Hepatocyte (in vitro differentiated cells): ENCODE measurements at regions not wholly inside any gene's neighbourhood (a gene's known extent, or its start where the extent isn't known, plus 50 kb on each side); places are given as distances from the start of the nearest gene placed in this dataset.
"Not testable (repeated sequence)": the region's sequence is repeated elsewhere in the genome, so short reads cannot be mapped to it uniquely, and the experiment has no call there.

Experiments used
- DNase-seq: peaks from one replicate; pipeline ENCODE4 v3.0.0-alpha.2; 2016; ENCODE audit warnings: low spot score
- H2AFZ ChIP-seq: fragments of 200-600 bp; sonication (generic); 2 replicates; pipeline ENCODE4 v1.6.0; 2016; ENCODE audit warnings: antibody characterized with exemption, mild to moderate bottlenecking
- H3K27ac ChIP-seq: fragments of 200-600 bp; sonication (generic); 2 replicates; pipeline ENCODE4 v1.5.1; 2016; ENCODE audit warnings: mild to moderate bottlenecking
- H3K27me3 ChIP-seq: fragments of 200-600 bp; sonication (generic); 2 replicates; pipeline ENCODE4 v1.6.1; 2016
- H3K36me3 ChIP-seq: fragments of 200-600 bp; sonication (generic); replicated peaks from 2 replicates; pipeline ENCODE4 v1.5.1; 2016; ENCODE audit warnings: low read depth; ENCODE audit not compliant: insufficient read depth
- H3K4me1 ChIP-seq: fragments of 200-600 bp; sonication (generic); 2 replicates; pipeline ENCODE4 v1.5.1; 2016; ENCODE audit warnings: mild to moderate bottlenecking, moderate library complexity; ENCODE audit not compliant: insufficient read depth
- H3K4me2 ChIP-seq: fragments of 200-600 bp; sonication (generic); 2 replicates; pipeline ENCODE4 v1.6.0; 2016
- H3K4me3 ChIP-seq: fragments of 200-600 bp; sonication (generic); 2 replicates; pipeline ENCODE4 v1.5.1; 2016; ENCODE audit warnings: mild to moderate bottlenecking
- H3K79me2 ChIP-seq: fragments of 200-600 bp; sonication (generic); 2 replicates; pipeline ENCODE4 v1.6.0; 2017; ENCODE audit warnings: mild to moderate bottlenecking
- H3K9me2 ChIP-seq: fragments of 200-600 bp; sonication (generic); replicated peaks from 2 replicates; pipeline ENCODE4 v1.6.0; 2017; ENCODE audit warnings: mild to moderate bottlenecking; ENCODE audit not compliant: insufficient read depth
- H3K9me3 ChIP-seq: fragments of 200-600 bp; sonication (generic); 2 replicates; pipeline ENCODE4 v1.5.1; 2016; ENCODE audit warnings: low read depth, mild to moderate bottlenecking
- H4K20me1 ChIP-seq: fragments of 200-600 bp; sonication (generic); 2 replicates; pipeline ENCODE4 v1.6.0; 2016; ENCODE audit warnings: mild to moderate bottlenecking; ENCODE audit not compliant: insufficient read depth, poor library complexity, severe bottlenecking
- CTCF ChIP-seq: fragments of 200-600 bp; sonication (generic); IDR thresholded peaks from 2 replicates; pipeline ENCODE4 v1.5.1; 2016; ENCODE audit warnings: antibody characterized with exemption, mild to moderate bottlenecking; ENCODE audit not compliant: poor library complexity
- EZH2 ChIP-seq: fragments of 200-600 bp; sonication (generic); IDR thresholded peaks from 2 replicates; pipeline ENCODE4 v1.6.1; 2016; ENCODE audit warnings: antibody characterized with exemption, mild to moderate bottlenecking, borderline replicate concordance
- EZH2phosphoT487 ChIP-seq: fragments of 200-600 bp; sonication (generic); IDR thresholded peaks from one replicate; pipeline ENCODE4 v1.6.1; 2018; ENCODE audit warnings: antibody characterized with exemption, mild to moderate bottlenecking, low read depth, moderate library complexity; ENCODE audit not compliant: unreplicated experiment, severe bottlenecking
- WGBS: methylation state at CpG from one replicate; pipeline ENCODE4 v1.1.6; 2016; ENCODE audit warnings: low lambda C conversion rate; ENCODE audit errors: missing lambda C conversion rate; 5-methylcytosine and 5-hydroxymethylcytosine counted together

- H3K4me1 ChIP-seq: no peaks in the 10 kb centered on the region
- 93% methylated on average over 1 of the region's 1 CpG for WGBS
These were observed 111.3 kb upstream of the TNPO1 start for GRCh38 chr5:72705178-72705577.

DNA sequence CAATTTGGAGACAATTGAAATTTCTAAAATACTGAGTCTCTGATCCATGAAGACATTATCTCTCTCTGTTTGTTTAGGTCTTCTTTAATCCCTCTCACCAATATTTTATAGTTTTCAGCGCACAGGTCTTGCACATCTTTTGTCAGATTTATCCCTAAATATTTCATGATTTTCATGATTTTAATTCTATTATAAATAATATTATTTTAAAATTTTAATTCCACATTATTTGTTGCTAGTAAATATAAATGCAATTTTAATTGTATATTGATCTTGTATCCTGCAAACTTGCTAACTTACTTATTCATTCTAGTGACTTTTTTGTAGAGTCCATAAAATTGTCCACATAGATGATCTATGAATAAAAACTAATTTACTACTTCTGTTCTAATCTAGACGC, 112.6 kb upstream of the TNPO1 start:
- Histone ChIP-seq H3K4me1 (no peaks in the 10 kb centered on the region), H2AFZ (no peak overlapping the region), H3K36me3 (no peaks in the 10 kb centered on the region), H3K9me2 (no peaks in the 10 kb centered on the region), H3K27me3 (no peaks in the 10 kb centered on the region), H3K4me3 (no peak overlapping the region), H4K20me1 (no peaks in the 10 kb centered on the region), H3K4me2 (no peak overlapping the region), H3K9me3 (no peaks in the 10 kb centered on the region), H3K79me2 (no peaks in the 10 kb centered on the region), H3K27ac (no peak overlapping the region)
- TF ChIP-seq EZH2phosphoT487 (no peak), EZH2 (no peak), CTCF (no peak)
- no peak for DNase-seq
- 89% methylated on average over 2 of the region's 2 CpGs for WGBS

More at GRCh38 chr5:72705178-72705577, 111.3 kb upstream of the TNPO1 start:
- TF ChIP-seq EZH2 (no peak), CTCF (no peak), EZH2phosphoT487 (no peak)
- Histone ChIP-seq H3K79me2 (no peaks in the 10 kb centered on the region), H3K9me3 (no peaks in the 10 kb centered on the region), H2AFZ (no peak overlapping the region), H3K27me3 (no peaks in the 10 kb centered on the region), H3K36me3 (no peaks in the 10 kb centered on the region), H3K27ac (no peak overlapping the region), H3K9me2 (no peaks in the 10 kb centered on the region), H4K20me1 (no peaks in the 10 kb centered on the region), H3K4me2 (no peak overlapping the region), H3K4me3 (no peak overlapping the region)
- no peak for DNase-seq

DNA sequence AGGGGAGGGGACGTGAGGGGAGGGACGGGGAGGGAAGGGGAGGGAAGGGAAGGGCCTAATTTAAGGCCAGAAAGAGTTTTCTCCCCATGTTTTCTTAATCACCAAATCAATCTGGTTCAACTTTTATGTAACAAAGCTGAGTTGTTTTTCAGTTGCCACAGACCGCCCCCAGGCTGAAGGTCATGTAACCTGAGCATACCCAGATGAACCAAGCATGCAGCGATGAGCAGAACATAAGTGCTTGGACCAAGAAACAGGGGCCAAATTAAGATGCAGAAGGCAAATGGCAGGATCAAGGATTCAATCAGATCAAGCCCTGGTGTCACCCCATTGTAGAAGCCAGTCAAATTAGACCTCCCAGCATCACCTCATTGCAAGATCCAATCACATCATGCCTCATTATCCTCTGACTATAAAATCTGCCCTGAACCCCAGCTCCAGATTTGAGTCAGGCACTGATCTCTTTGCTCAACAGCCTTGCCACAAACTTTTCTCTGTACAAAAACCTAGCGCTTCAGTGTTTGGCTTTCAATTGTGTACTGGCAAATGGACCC, 113.5 kb upstream of the TNPO1 start:
- TF ChIP-seq CTCF (no peak), EZH2 (no peak), EZH2phosphoT487 (no peak)
- H3K9me3 ChIP-seq: no peaks in the 10 kb centered on the region
- WGBS: 69% methylated on average over 3 of the region's 5 CpGs
- H3K27me3 ChIP-seq: no peaks in the 10 kb centered on the region
- DNase-seq: no peak
- no peaks in the 10 kb centered on the region for H4K20me1 ChIP-seq
- H3K4me3 ChIP-seq: no peak overlapping the region
- no peak overlapping the region for H3K27ac ChIP-seq
- no peak overlapping the region for H3K4me2 ChIP-seq
- H3K9me2 ChIP-seq: no peaks in the 10 kb centered on the region
- H2AFZ ChIP-seq: no peak overlapping the region
- H3K36me3 ChIP-seq: no peaks in the 10 kb centered on the region
- no peaks in the 10 kb centered on the region for H3K4me1 ChIP-seq
- no peaks in the 10 kb centered on the region for H3K79me2 ChIP-seq

- DNase-seq, H3K27ac ChIP-seq, H3K9me2 ChIP-seq, H4K20me1 ChIP-seq, H3K4me3 ChIP-seq, H2AFZ ChIP-seq, H3K79me2 ChIP-seq, H3K9me3 ChIP-seq, H3K36me3 ChIP-seq, H3K27me3 ChIP-seq, H3K4me2 ChIP-seq, H3K4me1 ChIP-seq: not testable (repeated sequence)
These were observed 114.4 kb upstream of the TNPO1 start for GRCh38 chr5:72702105-72702504.
